ENCODE measurements at regions not wholly inside any gene's neighbourhood (a gene's known extent, or its start where the extent isn't known, plus 50 kb on each side); places are given as distances from the start of the nearest gene placed in this dataset.

GRCh38 chr4:29852537-29852936 lies 867.6 kb upstream of the PCDH7 start:
- H2BK15ac ChIP-seq (ENCODE audit: low read length), result no peak overlapping the region
- no peak overlapping the region for H2BK12ac ChIP-seq (ENCODE audit: low read length)
- H3K4me3 ChIP-seq (ENCODE audit: low read length in 2 of 2), result no peak overlapping the region
- no peaks in the 10 kb centered on the region for H3K79me1 ChIP-seq (ENCODE audit: low read depth, low read length)
- peaks cover 2 to 4% of the 10 kb centered on the region in 2 donors for H3K4me1 ChIP-seq (ENCODE audit: control insufficient read depth in 2 of 2, insufficient read depth in 1 of 2, low read depth in 1 of 2, low read length in 2 of 2)
- no peak overlapping the region for H3K4ac ChIP-seq (ENCODE audit: low read length)
- no peaks in the 10 kb centered on the region for H3K9me3 ChIP-seq (replicated peaks in 1 of 2; ENCODE audit: control insufficient read depth in 2 of 2, insufficient read depth in 1 of 2, low read depth in 1 of 2, low read length in 2 of 2)
- H4K91ac ChIP-seq (ENCODE audit: low read depth, low read length, poor library complexity), result no peak overlapping the region
- H2BK120ac ChIP-seq (ENCODE audit: low read depth, low read length), result no peak overlapping the region
- H3K14ac ChIP-seq (ENCODE audit: low read length), result no peak overlapping the region
- no peak overlapping the region for H2AFZ ChIP-seq (ENCODE audit: low read length)
- H3K18ac ChIP-seq (ENCODE audit: low read length), result no peak overlapping the region
- H4K8ac ChIP-seq (ENCODE audit: low read depth, low read length), result no peak overlapping the region
- no peak overlapping the region for H3K4me2 ChIP-seq (ENCODE audit: insufficient read depth, low read length, poor library complexity, severe bottlenecking)
- no peak overlapping the region for H3K9ac ChIP-seq (ENCODE audit: low read depth, low read length, poor library complexity)
- H3K27ac ChIP-seq (replicated peaks; ENCODE audit: low read length), result no peak overlapping the region
- no peaks in the 10 kb centered on the region for H3K27me3 ChIP-seq (ENCODE audit: control insufficient read depth in 3 of 3, insufficient read depth in 3 of 3, low read depth in 1 of 3, low read length in 3 of 3)
- H2BK5ac ChIP-seq (ENCODE audit: low read length), result no peak overlapping the region
- DNase-seq (ENCODE audit: low spot score), result no peak
- H3K23ac ChIP-seq (ENCODE audit: low read depth, low read length, poor library complexity), result no peak overlapping the region
- no peak overlapping the region for H2AK5ac ChIP-seq (ENCODE audit: low read depth, low read length)
- no peaks in the 10 kb centered on the region for H3K36me3 ChIP-seq (replicated peaks in 1 of 2; ENCODE audit: control insufficient read depth in 2 of 2, insufficient read depth in 2 of 2, low read length in 2 of 2)

- H3K23ac ChIP-seq (ENCODE audit: low read depth, low read length, poor library complexity), result no peak overlapping the region
- H4K91ac ChIP-seq (ENCODE audit: low read depth, low read length, poor library complexity), result no peak overlapping the region
- no peaks in the 10 kb centered on the region for H3K27me3 ChIP-seq (ENCODE audit: control insufficient read depth in 3 of 3, insufficient read depth in 3 of 3, low read depth in 1 of 3, low read length in 3 of 3)
- H2BK15ac ChIP-seq (ENCODE audit: low read length), result no peak overlapping the region
- no peaks in the 10 kb centered on the region for H3K9me3 ChIP-seq (replicated peaks in 1 of 2; ENCODE audit: control insufficient read depth in 2 of 2, insufficient read depth in 1 of 2, low read depth in 1 of 2, low read length in 2 of 2)
- H3K36me3 ChIP-seq (replicated peaks in 1 of 2; ENCODE audit: control insufficient read depth in 2 of 2, insufficient read depth in 2 of 2, low read length in 2 of 2), result no peaks in the 10 kb centered on the region
- H2AK5ac ChIP-seq (ENCODE audit: low read depth, low read length), result no peak overlapping the region
- DNase-seq (ENCODE audit: low spot score), result no peak
- H3K14ac ChIP-seq (ENCODE audit: low read length), result no peak overlapping the region
- no peak overlapping the region for H2AFZ ChIP-seq (ENCODE audit: low read length)
- H3K4me3 ChIP-seq (ENCODE audit: low read length in 2 of 2), result no peak overlapping the region
- H3K18ac ChIP-seq (ENCODE audit: low read length), result no peak overlapping the region
- no peak overlapping the region for H4K8ac ChIP-seq (ENCODE audit: low read depth, low read length)
- H2BK120ac ChIP-seq (ENCODE audit: low read depth, low read length), result no peak overlapping the region
- no peak overlapping the region for H3K4ac ChIP-seq (ENCODE audit: low read length)
- H3K4me1 ChIP-seq (ENCODE audit: control insufficient read depth in 2 of 2, insufficient read depth in 1 of 2, low read depth in 1 of 2, low read length in 2 of 2), result peaks cover 2 to 4% of the 10 kb centered on the region in 2 donors
- WGBS, 2 donors (ENCODE audit: extremely low coverage in 2 of 2, insufficient read length in 2 of 2, insufficient replicate concordance in 1 of 2), result no CpG with 5 or more reads among the region's 2 CpGs
- no peak overlapping the region for H2BK12ac ChIP-seq (ENCODE audit: low read length)
- no peak overlapping the region for H2BK5ac ChIP-seq (ENCODE audit: low read length)
- no peaks in the 10 kb centered on the region for H3K79me1 ChIP-seq (ENCODE audit: low read depth, low read length)
- H3K27ac ChIP-seq (replicated peaks; ENCODE audit: low read length), result no peak overlapping the region
- H3K9ac ChIP-seq (ENCODE audit: low read depth, low read length, poor library complexity), result no peak overlapping the region
- H3K4me2 ChIP-seq (ENCODE audit: insufficient read depth, low read length, poor library complexity, severe bottlenecking), result no peak overlapping the region
These were observed 866.3 kb upstream of the PCDH7 start for GRCh38 chr4:29853833-29854232.

- Histone ChIP-seq H3K79me1 (ENCODE audit: low read depth, low read length) (no peaks in the 10 kb centered on the region), H3K27me3 (ENCODE audit: control insufficient read depth in 3 of 3, insufficient read depth in 3 of 3, low read depth in 1 of 3, low read length in 3 of 3) (no peaks in the 10 kb centered on the region), H3K4me2 (ENCODE audit: insufficient read depth, low read length, poor library complexity, severe bottlenecking) (no peak overlapping the region), H3K9ac (ENCODE audit: low read depth, low read length, poor library complexity) (no peak overlapping the region), H2BK12ac (ENCODE audit: low read length) (no peak overlapping the region), H3K4me1 (ENCODE audit: control insufficient read depth in 2 of 2, insufficient read depth in 1 of 2, low read depth in 1 of 2, low read length in 2 of 2) (no peaks in the 10 kb centered on the region), H3K14ac (ENCODE audit: low read length) (no peak overlapping the region), H3K9me3 (replicated peaks in 1 of 2; ENCODE audit: control insufficient read depth in 2 of 2, insufficient read depth in 1 of 2, low read depth in 1 of 2, low read length in 2 of 2) (peaks cover 0 to 4% of the 10 kb centered on the region in 2 donors), H2AFZ (ENCODE audit: low read length) (no peak overlapping the region), H3K18ac (ENCODE audit: low read length) (no peak overlapping the region), H3K4ac (ENCODE audit: low read length) (no peak overlapping the region), H3K36me3 (replicated peaks in 1 of 2; ENCODE audit: control insufficient read depth in 2 of 2, insufficient read depth in 2 of 2, low read length in 2 of 2) (no peaks in the 10 kb centered on the region), H3K4me3 (ENCODE audit: low read length in 2 of 2) (no peak overlapping the region), H2AK5ac (ENCODE audit: low read depth, low read length) (no peak overlapping the region), H4K8ac (ENCODE audit: low read depth, low read length) (no peak overlapping the region), H3K27ac (replicated peaks; ENCODE audit: low read length) (no peak overlapping the region), H2BK120ac (ENCODE audit: low read depth, low read length) (no peak overlapping the region), H2BK15ac (ENCODE audit: low read length) (no peak overlapping the region), H2BK5ac (ENCODE audit: low read length) (no peak overlapping the region), H3K23ac (ENCODE audit: low read depth, low read length, poor library complexity) (no peak overlapping the region), H4K91ac (ENCODE audit: low read depth, low read length, poor library complexity) (no peak overlapping the region)
- no peak for DNase-seq (ENCODE audit: low spot score)
- WGBS, 2 donors (ENCODE audit: extremely low coverage in 2 of 2, insufficient read length in 2 of 2, insufficient replicate concordance in 1 of 2), result no CpG with 5 or more reads among the region's 1 CpG
These were observed 858.9 kb upstream of the PCDH7 start for GRCh38 chr4:29861307-29861706.

GRCh38 chr4:29867412-29867811 lies 852.8 kb upstream of the PCDH7 start:
- Histone ChIP-seq H2BK12ac (ENCODE audit: low read length) (no peak overlapping the region), H3K36me3 (replicated peaks in 1 of 2; ENCODE audit: control insufficient read depth in 2 of 2, insufficient read depth in 2 of 2, low read length in 2 of 2) (no peaks in the 10 kb centered on the region), H2AFZ (ENCODE audit: low read length) (no peak overlapping the region), H2BK15ac (ENCODE audit: low read length) (no peak overlapping the region), H3K4me2 (ENCODE audit: insufficient read depth, low read length, poor library complexity, severe bottlenecking) (no peak overlapping the region), H2BK120ac (ENCODE audit: low read depth, low read length) (no peak overlapping the region), H3K14ac (ENCODE audit: low read length) (no peak overlapping the region), H3K27ac (replicated peaks; ENCODE audit: low read length) (no peak overlapping the region), H3K18ac (ENCODE audit: low read length) (no peak overlapping the region), H2AK5ac (ENCODE audit: low read depth, low read length) (no peak overlapping the region), H3K23ac (ENCODE audit: low read depth, low read length, poor library complexity) (no peak overlapping the region), H3K27me3 (ENCODE audit: control insufficient read depth in 3 of 3, insufficient read depth in 3 of 3, low read depth in 1 of 3, low read length in 3 of 3) (no peaks in the 10 kb centered on the region), H3K9me3 (replicated peaks in 1 of 2; ENCODE audit: control insufficient read depth in 2 of 2, insufficient read depth in 1 of 2, low read depth in 1 of 2, low read length in 2 of 2) (no peaks in the 10 kb centered on the region), H3K4me3 (ENCODE audit: low read length in 2 of 2) (no peak overlapping the region), H3K79me1 (ENCODE audit: low read depth, low read length) (no peaks in the 10 kb centered on the region), H3K4me1 (ENCODE audit: control insufficient read depth in 2 of 2, insufficient read depth in 1 of 2, low read depth in 1 of 2, low read length in 2 of 2) (no peaks in the 10 kb centered on the region), H4K91ac (ENCODE audit: low read depth, low read length, poor library complexity) (no peak overlapping the region), H3K4ac (ENCODE audit: low read length) (no peak overlapping the region), H2BK5ac (ENCODE audit: low read length) (no peak overlapping the region), H3K9ac (ENCODE audit: low read depth, low read length, poor library complexity) (no peak overlapping the region), H4K8ac (ENCODE audit: low read depth, low read length) (no peak overlapping the region)
- no peak for DNase-seq (ENCODE audit: low spot score)
- WGBS, 2 donors (ENCODE audit: extremely low coverage in 2 of 2, insufficient read length in 2 of 2, insufficient replicate concordance in 1 of 2), result no CpG with 5 or more reads among the region's 1 CpG
